ENCODE measurements at regions not wholly inside any gene's neighbourhood (a gene's known extent, or its start where the extent isn't known, plus 50 kb on each side); places are given as distances from the start of the nearest gene placed in this dataset.

DNA sequence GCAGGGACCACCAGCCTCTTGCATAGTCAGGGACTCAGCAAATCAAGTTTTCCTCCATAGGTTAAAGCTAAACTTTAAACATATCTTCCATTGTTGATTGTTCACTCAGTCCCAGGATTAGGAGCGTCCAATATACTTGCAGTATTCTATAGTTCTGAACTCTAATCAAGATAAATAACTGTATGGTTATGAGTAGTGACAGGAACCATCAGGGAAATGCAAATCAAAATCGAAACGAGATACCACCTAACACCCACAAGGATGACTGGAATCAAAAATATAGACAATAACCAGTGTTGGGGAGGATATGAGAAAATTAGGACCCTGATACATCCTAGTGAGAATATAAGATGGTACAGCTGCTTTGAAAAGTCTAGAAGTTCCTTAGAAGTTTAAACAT is 190.0 kb downstream of the ETS1 start:
- TF ChIP-seq ZNF274 (IDR thresholded peaks at IDR 0.05; ENCODE audit: low read depth, low read length), result no peak
- no peak for TF ChIP-seq YY1 (IDR thresholded peaks at IDR 0.05; ENCODE audit: insufficient read depth, insufficient read length)
